ENCODE measurements at regions not wholly inside any gene's neighbourhood (a gene's known extent, or its start where the extent isn't known, plus 50 kb on each side); places are given as distances from the start of the nearest gene placed in this dataset.

DNA sequence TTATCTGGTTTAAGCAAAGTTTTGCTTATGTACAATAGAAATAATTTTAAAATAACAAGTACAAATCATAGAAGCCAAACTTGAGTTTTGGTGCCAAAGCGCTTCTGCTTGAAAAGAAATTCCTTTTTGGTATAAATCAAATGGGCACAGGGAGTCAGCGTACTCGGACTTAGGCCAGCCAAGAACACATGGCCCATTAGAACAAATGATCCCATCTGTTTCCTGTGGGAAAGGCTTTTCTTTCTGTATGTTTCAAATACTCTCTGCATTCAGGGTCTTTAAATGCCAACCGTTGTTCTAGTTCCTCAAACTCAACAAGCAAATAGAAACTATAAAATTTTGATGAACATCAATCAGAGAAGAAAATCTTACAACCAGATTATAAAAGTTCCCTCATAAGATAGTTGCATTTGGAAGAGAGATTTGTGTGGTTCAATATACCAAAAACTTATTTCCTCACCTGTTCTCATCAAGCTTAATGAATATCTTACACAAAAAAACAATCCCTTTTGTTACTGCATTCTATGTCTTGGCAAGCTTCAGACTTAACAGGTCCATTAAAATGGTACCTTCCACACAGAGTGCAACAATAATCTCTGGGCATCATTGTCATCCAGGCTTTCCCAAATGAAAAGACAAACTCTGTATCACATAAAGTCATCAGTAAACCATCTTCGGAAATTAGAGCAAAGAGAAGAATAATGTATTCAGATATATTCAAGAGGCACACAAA lies 739.8 kb upstream of the API5 start:
- Histone ChIP-seq H3K4me1 (no peaks in the 10 kb centered on the region), H3K4me3 (no peak overlapping the region), H3K36me3 (no peaks in the 10 kb centered on the region), H3K27me3 (no peaks in the 10 kb centered on the region), H3K27ac (no peak overlapping the region), H3K9me3 (no peaks in the 10 kb centered on the region)
- intact Hi-C loops (cut with DNase I; ENCODE audit: low total_unique reads), result no loop called here
- TF ChIP-seq, protein P1, sequence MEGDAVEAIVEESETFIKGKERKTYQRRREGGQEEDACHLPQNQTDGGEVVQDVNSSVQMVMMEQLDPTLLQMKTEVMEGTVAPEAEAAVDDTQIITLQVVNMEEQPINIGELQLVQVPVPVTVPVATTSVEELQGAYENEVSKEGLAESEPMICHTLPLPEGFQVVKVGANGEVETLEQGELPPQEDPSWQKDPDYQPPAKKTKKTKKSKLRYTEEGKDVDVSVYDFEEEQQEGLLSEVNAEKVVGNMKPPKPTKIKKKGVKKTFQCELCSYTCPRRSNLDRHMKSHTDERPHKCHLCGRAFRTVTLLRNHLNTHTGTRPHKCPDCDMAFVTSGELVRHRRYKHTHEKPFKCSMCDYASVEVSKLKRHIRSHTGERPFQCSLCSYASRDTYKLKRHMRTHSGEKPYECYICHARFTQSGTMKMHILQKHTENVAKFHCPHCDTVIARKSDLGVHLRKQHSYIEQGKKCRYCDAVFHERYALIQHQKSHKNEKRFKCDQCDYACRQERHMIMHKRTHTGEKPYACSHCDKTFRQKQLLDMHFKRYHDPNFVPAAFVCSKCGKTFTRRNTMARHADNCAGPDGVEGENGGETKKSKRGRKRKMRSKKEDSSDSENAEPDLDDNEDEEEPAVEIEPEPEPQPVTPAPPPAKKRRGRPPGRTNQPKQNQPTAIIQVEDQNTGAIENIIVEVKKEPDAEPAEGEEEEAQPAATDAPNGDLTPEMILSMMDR (IDR thresholded peaks at IDR 0.05), result no peak
- no peak for DNase-seq

GRCh38 chr11:42576318-42576717 lies 735.5 kb upstream of the API5 start:
- H3K9me3 ChIP-seq, result no peaks in the 10 kb centered on the region
- no peaks in the 10 kb centered on the region for H3K4me1 ChIP-seq
- DNase-seq, result no peak
- intact Hi-C loops (cut with DNase I; ENCODE audit: low total_unique reads), result no loop called here
- TF ChIP-seq, protein P1 (IDR thresholded peaks at IDR 0.05), result no peak
- H3K27ac ChIP-seq, result no peak overlapping the region
- no peak overlapping the region for H3K4me3 ChIP-seq
- no peaks in the 10 kb centered on the region for H3K36me3 ChIP-seq
- H3K27me3 ChIP-seq, result no peaks in the 10 kb centered on the region

DNA sequence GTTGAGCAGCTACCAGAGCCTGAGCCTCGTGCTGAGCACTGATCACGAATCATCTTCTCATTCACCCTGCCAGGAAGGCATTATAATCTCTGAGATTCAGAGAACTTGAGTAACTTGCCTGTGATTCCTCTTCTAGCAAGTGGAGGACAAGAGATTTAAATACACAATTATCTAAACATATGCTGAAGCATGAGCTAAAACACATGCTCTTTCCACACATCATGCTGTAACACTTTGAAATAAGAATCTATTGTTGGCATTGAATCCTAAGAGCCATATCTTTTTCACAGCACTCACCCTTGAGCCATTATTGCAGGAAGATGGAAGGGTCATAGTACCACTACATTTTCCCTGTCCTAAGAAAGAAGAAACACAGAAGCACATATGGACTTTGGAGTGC lies 722.5 kb upstream of the API5 start:
- no peak for DNase-seq
- intact Hi-C loops (cut with DNase I; ENCODE audit: low total_unique reads), result no loop called here
- Histone ChIP-seq H3K27ac (no peak overlapping the region), H3K9me3 (no peaks in the 10 kb centered on the region), H3K4me3 (no peak overlapping the region), H3K27me3 (no peaks in the 10 kb centered on the region), H3K4me1 (no peaks in the 10 kb centered on the region), H3K36me3 (no peaks in the 10 kb centered on the region)
- TF ChIP-seq, protein P1 (IDR thresholded peaks at IDR 0.05), result no peak

DNA sequence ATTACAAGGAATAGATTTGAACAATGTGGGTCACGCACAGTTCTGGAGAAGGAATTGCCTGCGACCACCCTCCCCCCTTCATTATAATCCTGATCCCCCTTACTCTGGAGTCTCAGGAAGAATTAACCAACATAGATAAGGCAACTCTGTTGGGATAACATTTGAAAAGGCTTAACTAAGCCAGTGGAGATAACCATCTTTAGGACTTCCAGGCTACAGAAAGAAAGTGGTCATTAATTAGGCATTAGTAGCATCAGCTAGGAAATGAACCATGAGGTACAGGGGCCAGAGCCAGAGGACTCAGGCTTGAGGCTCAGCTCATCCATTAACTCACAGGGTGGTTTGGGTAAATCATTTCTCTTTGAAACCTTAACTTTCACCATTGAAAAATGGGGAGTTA lies 720.0 kb upstream of the API5 start:
- no peaks in the 10 kb centered on the region for H3K27me3 ChIP-seq
- TF ChIP-seq, protein P1 (IDR thresholded peaks at IDR 0.05), result no peak
- no peaks in the 10 kb centered on the region for H3K4me1 ChIP-seq
- no peak overlapping the region for H3K4me3 ChIP-seq
- H3K36me3 ChIP-seq, result no peaks in the 10 kb centered on the region
- no peaks in the 10 kb centered on the region for H3K9me3 ChIP-seq
- H3K27ac ChIP-seq, result no peak overlapping the region
- DNase-seq, result no peak
- intact Hi-C loops (cut with DNase I; ENCODE audit: low total_unique reads), result no loop called here

- no peak for DNase-seq
- H3K27ac ChIP-seq, result no peak overlapping the region
- no peaks in the 10 kb centered on the region for H3K4me1 ChIP-seq
- H3K36me3 ChIP-seq, result no peaks in the 10 kb centered on the region
- intact Hi-C loops (cut with DNase I; ENCODE audit: low total_unique reads), result no loop called here
- no peak overlapping the region for H3K4me3 ChIP-seq
- TF ChIP-seq, protein P1 (IDR thresholded peaks at IDR 0.05), result no peak
- no peaks in the 10 kb centered on the region for H3K9me3 ChIP-seq
- no peaks in the 10 kb centered on the region for H3K27me3 ChIP-seq
These were observed 718.4 kb upstream of the API5 start for GRCh38 chr11:42593441-42593840.

GRCh38 chr11:42595876-42596275 lies 715.9 kb upstream of the API5 start:
- Histone ChIP-seq H3K27me3 (no peaks in the 10 kb centered on the region), H3K27ac (no peak overlapping the region), H3K4me3 (no peak overlapping the region), H3K9me3 (no peaks in the 10 kb centered on the region), H3K36me3 (no peaks in the 10 kb centered on the region), H3K4me1 (no peaks in the 10 kb centered on the region)
- intact Hi-C loops (cut with DNase I; ENCODE audit: low total_unique reads), result no loop called here
- TF ChIP-seq, protein P1 (IDR thresholded peaks at IDR 0.05), result no peak
- DNase-seq, result no peak

Data from tibial artery (tissue), 4 donors.